Mesenchymal stem cell (in vitro differentiated cells and primary cell): ENCODE measurements at regions not wholly inside any gene's neighbourhood (a gene's known extent, or its start where the extent isn't known, plus 50 kb on each side); places are given as distances from the start of the nearest gene placed in this dataset.

Experiments
- DNase-seq: peaks from one replicate; pipeline ENCODE4 v3.0.0-alpha.2; 2013
- H2AFZ ChIP-seq: one replicate; pipeline ENCODE4 v1.6.1; 2013; ENCODE audit warnings: low read depth, mild to moderate bottlenecking, control low read depth, inconsistent platforms, low read length, moderate library complexity
- H2AK5ac ChIP-seq: 2 replicates; pipeline ENCODE4 v1.6.1; 2013; ENCODE audit warnings: low read length, moderate library complexity, mild to moderate bottlenecking, inconsistent platforms; ENCODE audit not compliant: severe bottlenecking
- H2BK120ac ChIP-seq: one replicate; pipeline ENCODE4 v1.6.1; 2013; ENCODE audit warnings: low read depth, mild to moderate bottlenecking, inconsistent platforms, low read length, moderate library complexity
- H2BK12ac ChIP-seq, 2 experiments: one replicate each; pipeline ENCODE4 v1.6.1; 2013; ENCODE audit warnings: inconsistent platforms in 2 of 2, low read length in 2 of 2, mild to moderate bottlenecking in 2 of 2, moderate library complexity in 2 of 2, control low read depth in 1 of 2
- H2BK15ac ChIP-seq: one replicate; pipeline ENCODE4 v1.6.1; 2013; ENCODE audit warnings: mild to moderate bottlenecking, low read depth, inconsistent platforms; ENCODE audit not compliant: poor library complexity, severe bottlenecking
- H2BK5ac ChIP-seq: 2 replicates; pipeline ENCODE4 v1.6.1; 2013; ENCODE audit warnings: low read depth, mild to moderate bottlenecking, low read length, control low read depth, inconsistent platforms; ENCODE audit not compliant: poor library complexity, severe bottlenecking
- H3K14ac ChIP-seq, 2 experiments: one replicate each; pipeline ENCODE4 v1.6.1; 2013; ENCODE audit warnings: inconsistent platforms in 2 of 2, low read length in 2 of 2, control low read depth in 1 of 2, mild to moderate bottlenecking in 1 of 2, moderate library complexity in 1 of 2
- H3K18ac ChIP-seq, 2 experiments: one replicate each; pipeline ENCODE4 v1.6.1; 2013; ENCODE audit warnings: inconsistent platforms in 2 of 2, low read length in 2 of 2, control low read depth in 1 of 2, low read depth in 1 of 2, mild to moderate bottlenecking in 1 of 2
- H3K23ac ChIP-seq, 2 experiments: one replicate each; pipeline ENCODE4 v1.6.1; 2013; ENCODE audit warnings: inconsistent platforms in 2 of 2, low read length in 2 of 2, mild to moderate bottlenecking in 2 of 2, moderate library complexity in 2 of 2, control low read depth in 1 of 2
- H3K27ac ChIP-seq: 2 replicates; pipeline ENCODE4 v1.5.1; 2013; ENCODE audit warnings: mild to moderate bottlenecking, moderate library complexity, low read length, control low read depth, inconsistent platforms; ENCODE audit not compliant: poor library complexity, severe bottlenecking
- H3K27me3 ChIP-seq, 2 experiments: 2 replicates each; pipeline versions ENCODE4 v1.6.1 to v1.7.0; 2013; ENCODE audit warnings: low read length in 2 of 2, mild to moderate bottlenecking in 2 of 2, moderate library complexity in 2 of 2, control low read depth in 1 of 2, inconsistent platforms in 1 of 2; ENCODE audit not compliant: control insufficient read depth in 1 of 2, insufficient read depth in 1 of 2
- H3K36me3 ChIP-seq, 2 experiments: 2 replicates each; pipeline versions ENCODE4 v1.6.1 to v1.7.0; 2013; ENCODE audit warnings: low read length in 2 of 2, control low read depth in 1 of 2, inconsistent platforms in 1 of 2, low read depth in 1 of 2, mild to moderate bottlenecking in 1 of 2; ENCODE audit not compliant: insufficient read depth in 2 of 2, control insufficient read depth in 1 of 2
- H3K4ac ChIP-seq, 2 experiments: one replicate each; pipeline ENCODE4 v1.6.1; 2013; ENCODE audit warnings: inconsistent platforms in 2 of 2, low read length in 2 of 2, mild to moderate bottlenecking in 2 of 2, moderate library complexity in 2 of 2, control low read depth in 1 of 2, low read depth in 1 of 2
- H3K4me1 ChIP-seq: 2 replicates; pipeline ENCODE4 v1.6.1; 2013; ENCODE audit warnings: low read depth, low read length, control low read depth; ENCODE audit not compliant: control insufficient read depth, insufficient read depth
- H3K4me2 ChIP-seq: 2 replicates; pipeline ENCODE4 v1.6.1; 2013; ENCODE audit warnings: low read length, mild to moderate bottlenecking, inconsistent platforms; ENCODE audit not compliant: poor library complexity, severe bottlenecking
- H3K4me3 ChIP-seq, 2 experiments: 2 replicates each; pipeline versions ENCODE4 v1.5.1 to v1.7.0; 2013; ENCODE audit warnings: low read length in 2 of 2, mild to moderate bottlenecking in 2 of 2, control low read depth in 1 of 2, low read depth in 1 of 2; ENCODE audit not compliant: insufficient read depth in 1 of 2
- H3K79me1 ChIP-seq: replicated peaks from 2 replicates; pipeline ENCODE4 v1.6.1; 2013; ENCODE audit warnings: mild to moderate bottlenecking, control low read depth, low read length, inconsistent platforms; ENCODE audit not compliant: poor library complexity, severe bottlenecking
- H3K9ac ChIP-seq: 2 replicates; pipeline ENCODE4 v1.7.0; 2013; ENCODE audit warnings: mild to moderate bottlenecking, low read length, moderate library complexity
- H3K9me3 ChIP-seq: 2 replicates; pipeline ENCODE4 v1.7.0; 2013; ENCODE audit warnings: mild to moderate bottlenecking, low read length; ENCODE audit not compliant: control insufficient read depth
- H4K8ac ChIP-seq: one replicate; pipeline ENCODE4 v1.6.1; 2013; ENCODE audit warnings: inconsistent platforms, mild to moderate bottlenecking, low read length, moderate library complexity
- H4K91ac ChIP-seq: one replicate; pipeline ENCODE4 v1.6.1; 2013; ENCODE audit warnings: mild to moderate bottlenecking, low read length, inconsistent platforms
- WGBS: methylation state at CpG from one replicate; pipeline ENCODE4 v1.1.7; 2013; ENCODE audit warnings: mixed read lengths; 5-methylcytosine and 5-hydroxymethylcytosine counted together

DNA sequence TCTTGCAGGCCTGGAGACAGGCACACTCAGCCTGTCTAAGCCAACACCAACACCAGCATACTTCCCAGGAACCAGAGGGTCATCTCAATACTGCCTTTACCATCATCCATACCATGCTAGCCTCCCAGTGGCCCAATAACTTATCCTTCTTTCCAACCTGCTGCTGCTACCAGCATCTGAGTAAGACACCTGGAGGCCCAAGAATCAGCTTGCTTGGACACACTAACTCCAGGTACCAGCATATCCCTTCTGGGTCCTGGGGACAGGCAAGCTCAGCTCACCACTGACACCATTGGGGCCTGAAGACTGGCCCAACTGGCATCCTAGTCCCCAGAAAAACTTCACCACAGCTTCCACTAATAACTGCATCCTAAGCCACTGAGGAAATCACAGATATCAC, 205.3 kb downstream of the CD109 start:
- no peak overlapping the region for H2BK15ac ChIP-seq
- H3K14ac ChIP-seq: no peak overlapping the region
- H3K23ac ChIP-seq: no peak overlapping the region
- no peak overlapping the region for H3K4ac ChIP-seq
- H3K27ac ChIP-seq: no peak overlapping the region
- no peaks in the 10 kb centered on the region for H3K4me1 ChIP-seq
- no peak overlapping the region for H2AFZ ChIP-seq
- no peak overlapping the region for H3K18ac ChIP-seq
- H2BK120ac ChIP-seq: no peak overlapping the region
- no peak overlapping the region for H3K9ac ChIP-seq
- no peak overlapping the region for H3K4me3 ChIP-seq
- H3K79me1 ChIP-seq: no peaks in the 10 kb centered on the region
- peak overlapping the region; percentile 14 for H4K91ac ChIP-seq
- no peak overlapping the region for H2BK5ac ChIP-seq
- no peaks in the 10 kb centered on the region for H3K27me3 ChIP-seq
- no peak overlapping the region for H4K8ac ChIP-seq
- DNase-seq: no peak
- no peak overlapping the region for H3K4me2 ChIP-seq
- H2AK5ac ChIP-seq: no peak overlapping the region
- no peaks in the 10 kb centered on the region for H3K36me3 ChIP-seq
- peaks cover 22% of the 10 kb centered on the region for H3K9me3 ChIP-seq
- no peak overlapping the region for H2BK12ac ChIP-seq

- Histone ChIP-seq H2BK120ac (no peak overlapping the region), H3K9ac (no peak overlapping the region), H4K91ac (no peak overlapping the region), H2BK15ac (no peak overlapping the region), H3K4ac (no peak overlapping the region), H3K4me2 (no peak overlapping the region), H3K4me1 (no peaks in the 10 kb centered on the region), H4K8ac (no peak overlapping the region), H3K4me3 (no peak overlapping the region), H3K36me3 (no peaks in the 10 kb centered on the region), H3K18ac (no peak overlapping the region), H3K27ac (no peak overlapping the region), H3K23ac (no peak overlapping the region), H3K14ac (no peak overlapping the region), H2AFZ (no peak overlapping the region), H2AK5ac (no peak overlapping the region), H3K9me3 (peaks cover 22% of the 10 kb centered on the region), H3K79me1 (no peaks in the 10 kb centered on the region), H3K27me3 (no peaks in the 10 kb centered on the region), H2BK5ac (no peak overlapping the region), H2BK12ac (no peak overlapping the region)
- WGBS: 26% methylated on average over 1 of the region's 3 CpGs
- no peak for DNase-seq
Measured at GRCh38 chr6:73898599-73898998, 202.6 kb downstream of the CD109 start.

DNA sequence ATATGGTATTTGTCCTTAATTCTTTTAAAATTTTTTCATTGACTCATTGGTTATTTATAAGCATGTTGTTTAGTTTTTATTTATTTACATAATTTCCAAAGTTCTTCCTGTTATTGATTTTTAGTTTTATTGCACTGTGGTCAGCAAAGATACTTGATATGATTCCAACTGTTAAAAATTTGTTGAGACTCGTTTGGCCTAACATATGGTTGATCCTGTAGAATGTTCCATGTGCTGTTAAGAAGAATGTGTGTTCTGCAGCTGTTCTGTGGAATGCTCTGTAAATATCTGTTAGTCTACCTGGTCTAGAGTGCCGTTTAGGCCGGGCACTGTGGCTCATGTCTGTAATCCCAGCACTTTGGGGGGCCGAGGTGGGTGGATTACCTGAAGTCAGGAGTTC, 197.7 kb downstream of the CD109 start:
- no peak overlapping the region for H3K9ac ChIP-seq
- H2BK120ac ChIP-seq: no peak overlapping the region
- 84% methylated on average over 3 of the region's 4 CpGs for WGBS
- DNase-seq: no peak
- no peak overlapping the region for H4K91ac ChIP-seq
- no peaks in the 10 kb centered on the region for H3K27me3 ChIP-seq
- H2BK15ac ChIP-seq: no peak overlapping the region
- H4K8ac ChIP-seq: no peak overlapping the region
- H3K14ac ChIP-seq: no peak overlapping the region
- H2AFZ ChIP-seq: no peak overlapping the region
- no peaks in the 10 kb centered on the region for H3K4me1 ChIP-seq
- no peak overlapping the region for H3K23ac ChIP-seq
- no peaks in the 10 kb centered on the region for H3K36me3 ChIP-seq
- H3K79me1 ChIP-seq: no peaks in the 10 kb centered on the region
- H2BK5ac ChIP-seq: no peak overlapping the region
- H3K4ac ChIP-seq: no peak overlapping the region
- H3K9me3 ChIP-seq: no peaks in the 10 kb centered on the region
- no peak overlapping the region for H3K4me3 ChIP-seq
- no peak overlapping the region for H3K4me2 ChIP-seq
- no peak overlapping the region for H2AK5ac ChIP-seq
- no peak overlapping the region for H3K27ac ChIP-seq
- no peak overlapping the region for H2BK12ac ChIP-seq
- no peak overlapping the region for H3K18ac ChIP-seq

DNA sequence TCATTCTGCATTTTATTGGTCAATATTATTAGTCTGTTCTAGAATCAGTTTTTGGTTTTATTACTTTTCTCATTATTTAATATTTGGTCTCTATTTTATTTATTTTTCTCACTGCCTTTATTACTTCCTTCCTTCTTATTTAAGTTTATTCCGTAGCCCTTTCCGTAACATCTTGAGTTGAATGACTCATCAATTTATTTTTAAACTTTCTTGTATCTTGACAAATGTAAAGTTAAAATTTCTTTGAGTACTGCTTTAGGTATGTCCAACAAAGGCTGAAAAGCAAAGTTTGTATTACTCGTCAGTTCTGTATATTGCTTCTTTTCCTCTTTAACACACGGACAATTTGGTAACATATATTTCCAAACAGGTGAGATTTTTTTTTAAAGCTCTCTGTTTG, 192.0 kb downstream of the CD109 start:
- H3K79me1 ChIP-seq: no peaks in the 10 kb centered on the region
- H3K9ac ChIP-seq: no peak overlapping the region
- no peak overlapping the region for H2BK15ac ChIP-seq
- H2BK12ac ChIP-seq: no peak overlapping the region
- H4K8ac ChIP-seq: no peak overlapping the region
- H3K23ac ChIP-seq: no peak overlapping the region
- no peak for DNase-seq
- H3K18ac ChIP-seq: no peak overlapping the region
- H2BK5ac ChIP-seq: no peak overlapping the region
- H3K4me1 ChIP-seq: no peaks in the 10 kb centered on the region
- no peak overlapping the region for H4K91ac ChIP-seq
- no peak overlapping the region for H2AFZ ChIP-seq
- no peak overlapping the region for H2AK5ac ChIP-seq
- no peak overlapping the region for H3K4ac ChIP-seq
- no CpG with 5 or more reads among the region's 4 CpGs for WGBS
- H3K4me2 ChIP-seq: no peak overlapping the region
- H3K9me3 ChIP-seq: no peaks in the 10 kb centered on the region
- no peak overlapping the region for H2BK120ac ChIP-seq
- no peak overlapping the region for H3K4me3 ChIP-seq
- no peak overlapping the region for H3K14ac ChIP-seq
- no peaks in the 10 kb centered on the region for H3K36me3 ChIP-seq
- no peaks in the 10 kb centered on the region for H3K27me3 ChIP-seq
- H3K27ac ChIP-seq: no peak overlapping the region
